ENCODE measurements at regions not wholly inside any gene's neighbourhood (a gene's known extent, or its start where the extent isn't known, plus 50 kb on each side); places are given as distances from the start of the nearest gene placed in this dataset.

GRCh38 chr2:160555420-160556071 lies 61.9 kb upstream of the RBMS1 start:
- H4K20me1 ChIP-seq (replicated peaks; ENCODE audit: insufficient read depth), result no peaks in the 10 kb centered on the region
- H3F3A ChIP-seq (replicated peaks; ENCODE audit: low read depth), result no peaks in the 10 kb centered on the region
- no peaks in the 10 kb centered on the region for H3K9me2 ChIP-seq (ENCODE audit: insufficient read depth)
- Mint-ChIP-seq H3K36me3 (ENCODE audit: low read depth) (no peaks in the 10 kb centered on the region), H3K4me1 (peaks cover 4% of the 10 kb centered on the region; the same call in 2 of the 3 replicates), H3K27ac (no peak overlapping the region), H3K9me3 (no peaks in the 10 kb centered on the region; the same call in 2 of the 3 replicates), H3K27me3 (ENCODE audit: insufficient read depth, low read depth, poor library complexity) (no peaks in the 10 kb centered on the region), H3K4me3 (no peak overlapping the region)
- H2AFZ ChIP-seq, result no peak overlapping the region
- no peak overlapping the region for H3K4me2 ChIP-seq
- H3K79me2 ChIP-seq (replicated peaks; ENCODE audit: insufficient read depth), result no peaks in the 10 kb centered on the region
- no peak for TF ChIP-seq ZNF331 (CRISPR knock-in tag; IDR thresholded peaks at IDR 0.05; ENCODE audit: low read depth)
- TF ChIP-seq POLR2AphosphoS5 (IDR thresholded peaks at IDR 0.05; ENCODE audit: low read depth), result no peak
- TF ChIP-seq EZH2phosphoT487 (IDR thresholded peaks at IDR 0.05; ENCODE audit: unreplicated experiment), result no peak
- TF ChIP-seq JUNB (IDR thresholded peaks at IDR 0.05; ENCODE audit: unreplicated experiment), result no peak
- TF ChIP-seq EZH2 (IDR thresholded peaks at IDR 0.05; ENCODE audit: low read depth, unreplicated experiment), result no peak
- TF ChIP-seq ZNF462 (CRISPR knock-in tag; IDR thresholded peaks at IDR 0.05), result no peak
- no peak for TF ChIP-seq CREB1 (CRISPR knock-in tag; IDR thresholded peaks at IDR 0.05; ENCODE audit: low read depth)
- TF ChIP-seq CTCF (conservative IDR thresholded peaks at IDR 0.05; ENCODE audit: low read depth in 2 of 2), result no peak
- TF ChIP-seq STAT1 (IDR thresholded peaks at IDR 0.05; ENCODE audit: unreplicated experiment), result no peak
- TF ChIP-seq, protein P1, sequence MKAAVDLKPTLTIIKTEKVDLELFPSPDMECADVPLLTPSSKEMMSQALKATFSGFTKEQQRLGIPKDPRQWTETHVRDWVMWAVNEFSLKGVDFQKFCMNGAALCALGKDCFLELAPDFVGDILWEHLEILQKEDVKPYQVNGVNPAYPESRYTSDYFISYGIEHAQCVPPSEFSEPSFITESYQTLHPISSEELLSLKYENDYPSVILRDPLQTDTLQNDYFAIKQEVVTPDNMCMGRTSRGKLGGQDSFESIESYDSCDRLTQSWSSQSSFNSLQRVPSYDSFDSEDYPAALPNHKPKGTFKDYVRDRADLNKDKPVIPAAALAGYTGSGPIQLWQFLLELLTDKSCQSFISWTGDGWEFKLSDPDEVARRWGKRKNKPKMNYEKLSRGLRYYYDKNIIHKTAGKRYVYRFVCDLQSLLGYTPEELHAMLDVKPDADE (IDR thresholded peaks at IDR 0.05), result no peak
- no peak for TF ChIP-seq NANOG (IDR thresholded peaks at IDR 0.05; ENCODE audit: borderline replicate concordance)
- TF ChIP-seq, protein P2, sequence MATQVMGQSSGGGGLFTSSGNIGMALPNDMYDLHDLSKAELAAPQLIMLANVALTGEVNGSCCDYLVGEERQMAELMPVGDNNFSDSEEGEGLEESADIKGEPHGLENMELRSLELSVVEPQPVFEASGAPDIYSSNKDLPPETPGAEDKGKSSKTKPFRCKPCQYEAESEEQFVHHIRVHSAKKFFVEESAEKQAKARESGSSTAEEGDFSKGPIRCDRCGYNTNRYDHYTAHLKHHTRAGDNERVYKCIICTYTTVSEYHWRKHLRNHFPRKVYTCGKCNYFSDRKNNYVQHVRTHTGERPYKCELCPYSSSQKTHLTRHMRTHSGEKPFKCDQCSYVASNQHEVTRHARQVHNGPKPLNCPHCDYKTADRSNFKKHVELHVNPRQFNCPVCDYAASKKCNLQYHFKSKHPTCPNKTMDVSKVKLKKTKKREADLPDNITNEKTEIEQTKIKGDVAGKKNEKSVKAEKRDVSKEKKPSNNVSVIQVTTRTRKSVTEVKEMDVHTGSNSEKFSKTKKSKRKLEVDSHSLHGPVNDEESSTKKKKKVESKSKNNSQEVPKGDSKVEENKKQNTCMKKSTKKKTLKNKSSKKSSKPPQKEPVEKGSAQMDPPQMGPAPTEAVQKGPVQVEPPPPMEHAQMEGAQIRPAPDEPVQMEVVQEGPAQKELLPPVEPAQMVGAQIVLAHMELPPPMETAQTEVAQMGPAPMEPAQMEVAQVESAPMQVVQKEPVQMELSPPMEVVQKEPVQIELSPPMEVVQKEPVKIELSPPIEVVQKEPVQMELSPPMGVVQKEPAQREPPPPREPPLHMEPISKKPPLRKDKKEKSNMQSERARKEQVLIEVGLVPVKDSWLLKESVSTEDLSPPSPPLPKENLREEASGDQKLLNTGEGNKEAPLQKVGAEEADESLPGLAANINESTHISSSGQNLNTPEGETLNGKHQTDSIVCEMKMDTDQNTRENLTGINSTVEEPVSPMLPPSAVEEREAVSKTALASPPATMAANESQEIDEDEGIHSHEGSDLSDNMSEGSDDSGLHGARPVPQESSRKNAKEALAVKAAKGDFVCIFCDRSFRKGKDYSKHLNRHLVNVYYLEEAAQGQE (IDR thresholded peaks at IDR 0.05; ENCODE audit: unreplicated experiment), result no peak
- TF ChIP-seq ZNF114 (CRISPR knock-in tag; IDR thresholded peaks at IDR 0.05), result no peak
- ATAC-seq, result no peak
- DNase-seq (ENCODE audit: low spot score), result no peak
- peaks cover 3% of the 10 kb centered on the region; the same call in 1 of the 2 replicates for H3K4me1 ChIP-seq (ENCODE audit: insufficient read depth)
- H3K27me3 ChIP-seq (ENCODE audit: insufficient read depth), result no peaks in the 10 kb centered on the region
- H3K27ac ChIP-seq (ENCODE audit: low read depth), result no peak overlapping the region
- no peaks in the 10 kb centered on the region for H3K36me3 ChIP-seq (ENCODE audit: insufficient read depth)
- H3K4me3 ChIP-seq, result no peak overlapping the region
